PC-3 (cell line): ENCODE measurements at regions not wholly inside any gene's neighbourhood (a gene's known extent, or its start where the extent isn't known, plus 50 kb on each side); places are given as distances from the start of the nearest gene placed in this dataset.

ENCODE experiments used
- ATAC-seq: fragments of 200-7000 bp; cut with Tn5 transposase; 2 replicates; pipeline ENCODE4 v1.9.1; 2020; ENCODE audit warnings: mild to moderate bottlenecking, moderate library complexity
- BruUV-seq: library from RNA; stranded (reverse); fragments of 400-500 nt; replicated peaks from 2 replicates; lab custom pipeline; 2021; lab: Mats Ljungman, UMichigan
- CTCF ChIA-PET: fragments of 300-600 bp; sonication (Branson Sonifier 250); formaldehyde crosslinking; loops from one replicate; lab custom pipeline; 2022; ENCODE audit warnings: antibody characterized with exemption; lab: Charles Lee
- POLR2A ChIA-PET: fragments of 300-600 bp; sonication (Branson Sonifier 250); formaldehyde crosslinking; loops from one replicate; lab custom pipeline; 2022; ENCODE audit warnings: antibody characterized with exemption; ENCODE audit not compliant: unreplicated experiment; lab: Charles Lee
- DNase-seq: peaks from one replicate; pipeline ENCODE4 v3.0.0-alpha.2; 2015
- H2AFZ ChIP-seq: fragments of 300-600 bp; sonication (generic); 2 replicates; pipeline ENCODE4 v1.6.0; 2016; ENCODE audit warnings: antibody characterized with exemption, low read length
- H3F3A ChIP-seq: fragments of 300-600 bp; sonication (generic); one replicate; pipeline ENCODE4 v1.6.0; 2017; ENCODE audit warnings: antibody characterized with exemption, low read length, control low read depth, mild to moderate bottlenecking; ENCODE audit not compliant: unreplicated experiment
- H3K27ac ChIP-seq: fragments of 300-600 bp; sonication (generic); 2 replicates; pipeline ENCODE4 v1.5.1; 2016; ENCODE audit warnings: mild to moderate bottlenecking, low read length
- H3K27me3 ChIP-seq: fragments of 300-600 bp; sonication (generic); 2 replicates; pipeline ENCODE4 v1.6.1; 2016; ENCODE audit warnings: low read length, mixed read lengths
- H3K36me3 ChIP-seq: fragments of 300-600 bp; sonication (generic); 2 replicates; pipeline ENCODE4 v1.6.1; 2016; ENCODE audit warnings: low read depth, mixed run types, low read length, mixed read lengths
- H3K4me1 ChIP-seq: fragments of 300-600 bp; sonication (generic); 2 replicates; pipeline ENCODE4 v1.5.1; 2016; ENCODE audit warnings: low read length; ENCODE audit not compliant: insufficient read depth
- H3K4me2 ChIP-seq: fragments of 300-600 bp; sonication (generic); 2 replicates; pipeline ENCODE4 v1.6.0; 2016; ENCODE audit warnings: low read length
- H3K4me3 ChIP-seq: fragments of 300-600 bp; sonication (generic); 2 replicates; pipeline ENCODE4 v1.5.1; 2016; ENCODE audit warnings: mild to moderate bottlenecking, low read length, mixed read lengths
- H3K79me2 ChIP-seq: fragments of 300-600 bp; sonication (generic); 2 replicates; pipeline ENCODE4 v1.6.1; 2017; ENCODE audit warnings: low read length, mixed read lengths
- H3K9ac ChIP-seq: fragments of 300-600 bp; sonication (generic); 2 replicates; pipeline ENCODE4 v1.6.0; 2016; ENCODE audit warnings: mild to moderate bottlenecking, low read length
- H3K9me2 ChIP-seq: fragments of 300-600 bp; sonication (generic); replicated peaks from 2 replicates; pipeline ENCODE4 v1.6.1; 2016; ENCODE audit warnings: mixed run types, low read length, mixed read lengths
- H3K9me3 ChIP-seq: fragments of 300-600 bp; sonication (generic); 2 replicates; pipeline ENCODE4 v1.6.1; 2016; ENCODE audit warnings: low read length, mixed read lengths
- H4K20me1 ChIP-seq: fragments of 300-600 bp; sonication (generic); 2 replicates; pipeline ENCODE4 v1.6.1; 2016; ENCODE audit warnings: low read length, mixed read lengths
- CTCF ChIP-seq: fragments of 300-600 bp; sonication (generic); conservative IDR thresholded peaks from 2 replicates; pipeline ENCODE4 v1.5.1; 2017; ENCODE audit warnings: antibody characterized with exemption, low read depth, mild to moderate bottlenecking, low read length
- EZH2 ChIP-seq: fragments of 300-600 bp; sonication (generic); IDR thresholded peaks from one replicate; pipeline ENCODE4 v1.6.1; 2017; ENCODE audit warnings: antibody characterized with exemption, mild to moderate bottlenecking, low read length; ENCODE audit not compliant: unreplicated experiment
- EZH2phosphoT487 ChIP-seq: fragments of 300-600 bp; sonication (generic); IDR thresholded peaks from 2 replicates; pipeline ENCODE4 v1.6.1; 2018; ENCODE audit warnings: mild to moderate bottlenecking, antibody characterized with exemption, low read length, borderline replicate concordance
- intact Hi-C: fragments of 100-400 bp; cut with micrococcal nuclease; formaldehyde crosslinking; loops from 2 replicates; pipeline ENCODE4 v1.9.0; 2023

GRCh38 chr6:22218410-22218809 lies 78.4 kb downstream of the PRL start:
- intact Hi-C loops = no loop called here
- Histone ChIP-seq H3K27me3 (no peaks in the 10 kb centered on the region), H3K36me3 (no peaks in the 10 kb centered on the region), H3F3A (peaks cover 9% of the 10 kb centered on the region), H3K9me3 (no peaks in the 10 kb centered on the region), H3K9ac (no peak overlapping the region), H3K4me2 (no peak overlapping the region), H2AFZ (no peak overlapping the region), H3K27ac (no peak overlapping the region), H3K4me3 (no peak overlapping the region), H3K79me2 (no peaks in the 10 kb centered on the region), H4K20me1 (no peaks in the 10 kb centered on the region), H3K9me2 (no peaks in the 10 kb centered on the region), H3K4me1 (peaks cover 36% of the 10 kb centered on the region)
- DNase-seq (no peak), ATAC-seq (no peak)
- CTCF ChIA-PET = no interaction called here
- BruUV-seq = no TSS peak
- TF ChIP-seq CTCF (no peak), EZH2phosphoT487 (no peak), EZH2 (no peak)
- POLR2A ChIA-PET = no interaction called here

- CTCF ChIA-PET = no interaction called here
- intact Hi-C loops = no loop called here
- ATAC-seq = no peak
Measured at GRCh38 chr6:22219925-22220324, 76.9 kb downstream of the PRL start.

GRCh38 chr6:22221211-22221610 lies 75.6 kb downstream of the PRL start:
- H4K20me1 ChIP-seq = no peaks in the 10 kb centered on the region
- H3K27me3 ChIP-seq = no peaks in the 10 kb centered on the region
- H3K4me2 ChIP-seq = peak overlapping the region; percentile 88
- H3K4me1 ChIP-seq = peaks cover 36% of the 10 kb centered on the region
- no TSS peak for BruUV-seq
- no peaks in the 10 kb centered on the region for H3K36me3 ChIP-seq
- H3K79me2 ChIP-seq = no peaks in the 10 kb centered on the region
- peak; percentile 94 for ATAC-seq
- peak overlapping the region; percentile 37 for H2AFZ ChIP-seq
- ChIA-PET POLR2A (no interaction called here), CTCF (no interaction called here)
- intact Hi-C loops = no loop called here
- no peaks in the 10 kb centered on the region for H3K9me3 ChIP-seq
- peak overlapping the region; percentile 76 for H3K9ac ChIP-seq
- H3K27ac ChIP-seq = peak overlapping the region; percentile 97
- no peak for TF ChIP-seq CTCF
- TF ChIP-seq EZH2phosphoT487 = no peak
- no peak for TF ChIP-seq EZH2
- H3K4me3 ChIP-seq = peak overlapping the region; percentile 59
- peaks cover 9% of the 10 kb centered on the region for H3F3A ChIP-seq
- H3K9me2 ChIP-seq = no peaks in the 10 kb centered on the region
- peak; percentile 87 for DNase-seq

More at GRCh38 chr6:22219925-22220324, 76.9 kb downstream of the PRL start:
- H4K20me1 ChIP-seq = no peaks in the 10 kb centered on the region
- H3K27me3 ChIP-seq = no peaks in the 10 kb centered on the region
- H3K9me3 ChIP-seq = no peaks in the 10 kb centered on the region
- H3K4me3 ChIP-seq = no peak overlapping the region
- BruUV-seq = no TSS peak
- H3K4me1 ChIP-seq = peaks cover 36% of the 10 kb centered on the region
- no peak overlapping the region for H3K9ac ChIP-seq
- no peaks in the 10 kb centered on the region for H3K36me3 ChIP-seq
- no peaks in the 10 kb centered on the region for H3K9me2 ChIP-seq
- no peak overlapping the region for H3K27ac ChIP-seq
- H3F3A ChIP-seq = peaks cover 9% of the 10 kb centered on the region
- no peaks in the 10 kb centered on the region for H3K79me2 ChIP-seq
- no peak overlapping the region for H3K4me2 ChIP-seq
- peak; percentile 8 for DNase-seq
- no peak for TF ChIP-seq CTCF
- no peak for TF ChIP-seq EZH2phosphoT487
- no peak for TF ChIP-seq EZH2
- POLR2A ChIA-PET = no interaction called here
- no peak overlapping the region for H2AFZ ChIP-seq
